ENCODE measurements at regions not wholly inside any gene's neighbourhood (a gene's known extent, or its start where the extent isn't known, plus 50 kb on each side); places are given as distances from the start of the nearest gene placed in this dataset.

- no peak overlapping the region for H3K27ac ChIP-seq (replicated peaks)
Observed at GRCh38 chr4:77268108-77268507, 111.1 kb downstream of the CCNG2 start.

GRCh38 chr4:77269505-77269904 lies 112.5 kb downstream of the CCNG2 start:
- Histone ChIP-seq H3K27me3 (ENCODE audit: insufficient read depth, poor library complexity, severe bottlenecking) (no peaks in the 10 kb centered on the region), H3K27ac (replicated peaks) (no peak overlapping the region), H3K4me3 (replicated peaks; ENCODE audit: insufficient read depth, low read length) (no peak overlapping the region)
- DNase-seq (ENCODE audit: low read depth in 1 of 2, low spot score in 1 of 2), result no peak
- no peak for TF ChIP-seq POLR2AphosphoS5 (IDR thresholded peaks at IDR 0.05; ENCODE audit: low read depth)
- TF ChIP-seq REST (IDR thresholded peaks at IDR 0.05; ENCODE audit: insufficient replicate concordance, low read depth), result no peak
- no peak for TF ChIP-seq GABPA (IDR thresholded peaks at IDR 0.05; ENCODE audit: low read depth)
- no peak for TF ChIP-seq SPI1 (IDR thresholded peaks at IDR 0.05; ENCODE audit: borderline replicate concordance, low read depth)
- no peak for TF ChIP-seq CTCF (IDR thresholded peaks at IDR 0.05; ENCODE audit: insufficient read depth, low read length)

More at GRCh38 chr4:77268108-77268507, 111.1 kb downstream of the CCNG2 start:
- no peak for DNase-seq (ENCODE audit: low read depth in 1 of 2, low spot score in 1 of 2)
- no peak overlapping the region for H3K4me3 ChIP-seq (replicated peaks; ENCODE audit: insufficient read depth, low read length)
- no peak for TF ChIP-seq GABPA (IDR thresholded peaks at IDR 0.05; ENCODE audit: low read depth)
- TF ChIP-seq SPI1 (IDR thresholded peaks at IDR 0.05; ENCODE audit: borderline replicate concordance, low read depth), result no peak
- TF ChIP-seq REST (IDR thresholded peaks at IDR 0.05; ENCODE audit: insufficient replicate concordance, low read depth), result no peak
- TF ChIP-seq CTCF (IDR thresholded peaks at IDR 0.05; ENCODE audit: insufficient read depth, low read length), result no peak
- TF ChIP-seq POLR2AphosphoS5 (IDR thresholded peaks at IDR 0.05; ENCODE audit: low read depth), result no peak
- H3K27me3 ChIP-seq (ENCODE audit: insufficient read depth, poor library complexity, severe bottlenecking), result no peaks in the 10 kb centered on the region

GRCh38 chr4:77273412-77273811 lies 116.4 kb downstream of the CCNG2 start:
- no peak for DNase-seq (ENCODE audit: low read depth in 1 of 2, low spot score in 1 of 2)
- Histone ChIP-seq H3K27ac (replicated peaks) (no peak overlapping the region), H3K4me3 (replicated peaks; ENCODE audit: insufficient read depth, low read length) (no peak overlapping the region), H3K27me3 (ENCODE audit: insufficient read depth, poor library complexity, severe bottlenecking) (no peaks in the 10 kb centered on the region)
- no peak for TF ChIP-seq GABPA (IDR thresholded peaks at IDR 0.05; ENCODE audit: low read depth)
- no peak for TF ChIP-seq SPI1 (IDR thresholded peaks at IDR 0.05; ENCODE audit: borderline replicate concordance, low read depth)
- TF ChIP-seq CTCF (IDR thresholded peaks at IDR 0.05; ENCODE audit: insufficient read depth, low read length), result no peak
- TF ChIP-seq POLR2AphosphoS5 (IDR thresholded peaks at IDR 0.05; ENCODE audit: low read depth), result no peak
- no peak for TF ChIP-seq REST (IDR thresholded peaks at IDR 0.05; ENCODE audit: insufficient replicate concordance, low read depth)
